HG03175 (cell line): ENCODE measurements at regions not wholly inside any gene's neighbourhood (a gene's known extent, or its start where the extent isn't known, plus 50 kb on each side); places are given as distances from the start of the nearest gene placed in this dataset.
"Not testable (repeated sequence)": the region's sequence is repeated elsewhere in the genome, so short reads cannot be mapped to it uniquely, and the experiment has no call there.

Experiments used
- ATAC-seq: cut with Tn5 transposase; IDR thresholded peaks from one replicate; pipeline ENCODE4 v1.9.1; 2021; ENCODE audit warnings: mild to moderate bottlenecking, moderate library complexity; ENCODE audit not compliant: unreplicated experiment

GRCh38 chrX:39425124-39425806 is 624.0 kb downstream of the MID1IP1 start:
- ATAC-seq: no peak

DNA sequence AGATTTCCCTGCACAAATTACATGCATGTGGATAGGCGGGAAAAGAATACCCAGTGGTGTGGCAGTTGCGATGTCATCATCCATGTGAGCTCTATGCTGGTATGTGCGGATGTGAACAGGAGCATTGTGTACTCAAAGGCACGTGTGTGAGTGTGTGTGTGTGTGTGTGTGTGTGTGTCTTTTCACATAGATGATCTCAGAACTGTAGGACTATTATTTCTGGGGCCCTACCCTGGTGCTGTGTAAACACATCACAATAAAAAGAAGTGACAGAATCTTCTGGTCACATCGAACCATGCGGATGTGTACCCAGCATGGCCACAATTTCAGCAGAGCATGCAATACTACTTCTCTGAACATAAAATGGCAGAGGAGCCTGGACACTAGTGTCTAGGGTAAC is 624.8 kb downstream of the MID1IP1 start:
- no peak for ATAC-seq

DNA sequence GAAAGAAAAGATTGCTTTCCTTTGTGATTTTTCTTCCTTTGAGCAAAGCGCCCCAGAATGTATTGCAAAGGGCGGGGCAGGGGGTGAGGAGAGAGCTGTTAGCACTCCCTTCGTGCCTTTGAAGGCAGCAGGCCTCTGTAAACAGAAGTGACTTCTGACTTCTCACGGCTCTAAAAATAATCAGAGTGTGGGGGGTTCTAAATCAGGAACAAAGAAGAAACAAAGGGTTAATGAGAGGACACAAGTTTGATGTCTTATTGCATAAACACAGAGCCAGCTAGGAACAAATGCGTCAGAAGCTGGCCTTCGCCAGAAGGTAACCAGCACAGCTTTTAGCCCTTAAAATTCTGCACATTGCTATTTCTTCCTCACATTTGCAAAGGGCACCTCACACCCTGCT is 626.2 kb downstream of the MID1IP1 start:
- no peak for ATAC-seq

GRCh38 chrX:39427906-39428305 is 626.6 kb downstream of the MID1IP1 start:
- no peak for ATAC-seq

- ATAC-seq: no peak
Observed at GRCh38 chrX:39430551-39430950, 629.3 kb downstream of the MID1IP1 start.

GRCh38 chrX:39431893-39432292 is 630.6 kb downstream of the MID1IP1 start:
- ATAC-seq: no peak

GRCh38 chrX:39434671-39435070 is 633.4 kb downstream of the MID1IP1 start:
- ATAC-seq: not testable (repeated sequence)

- not testable (repeated sequence) for ATAC-seq
Observed at GRCh38 chrX:39436538-39436937, 635.3 kb downstream of the MID1IP1 start.

DNA sequence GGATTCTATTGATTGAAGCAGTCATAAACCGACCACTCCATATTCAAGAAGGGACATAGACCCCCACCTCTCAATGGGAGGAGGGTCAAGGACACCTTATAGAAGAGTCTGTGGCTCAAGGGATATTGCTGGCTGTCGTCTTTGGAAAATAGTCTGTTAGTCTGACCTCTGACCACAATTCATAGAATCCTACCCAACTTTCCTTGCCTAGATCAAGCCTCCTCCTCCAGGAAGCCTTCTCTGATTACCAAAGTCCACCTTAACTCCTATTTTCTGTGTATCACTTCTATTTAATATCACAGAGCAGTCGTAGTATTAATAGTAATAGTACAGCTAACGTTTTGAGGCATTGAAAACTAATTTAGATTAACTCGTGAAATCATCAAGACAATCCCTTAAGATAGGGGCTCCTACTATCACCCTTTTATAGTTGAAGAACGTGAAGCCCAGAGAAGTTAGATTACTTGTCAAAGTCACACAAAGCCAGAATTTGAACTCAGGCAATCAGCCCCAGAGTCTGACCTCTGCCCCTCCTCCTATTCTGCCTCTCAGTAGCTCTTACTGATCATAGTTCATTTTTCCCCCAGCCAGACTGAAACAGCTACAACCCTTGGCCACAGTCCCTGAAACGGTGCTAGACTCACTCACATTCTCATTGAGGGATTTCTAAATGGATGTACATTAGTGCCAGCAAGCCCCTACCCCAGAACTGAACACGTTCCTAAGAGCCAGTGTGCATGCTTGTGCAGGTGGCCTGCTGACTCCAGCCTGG is 636.6 kb downstream of the MID1IP1 start:
- no peak for ATAC-seq

- no peak for ATAC-seq
Observed at GRCh38 chrX:39438603-39439602, 637.6 kb downstream of the MID1IP1 start.

DNA sequence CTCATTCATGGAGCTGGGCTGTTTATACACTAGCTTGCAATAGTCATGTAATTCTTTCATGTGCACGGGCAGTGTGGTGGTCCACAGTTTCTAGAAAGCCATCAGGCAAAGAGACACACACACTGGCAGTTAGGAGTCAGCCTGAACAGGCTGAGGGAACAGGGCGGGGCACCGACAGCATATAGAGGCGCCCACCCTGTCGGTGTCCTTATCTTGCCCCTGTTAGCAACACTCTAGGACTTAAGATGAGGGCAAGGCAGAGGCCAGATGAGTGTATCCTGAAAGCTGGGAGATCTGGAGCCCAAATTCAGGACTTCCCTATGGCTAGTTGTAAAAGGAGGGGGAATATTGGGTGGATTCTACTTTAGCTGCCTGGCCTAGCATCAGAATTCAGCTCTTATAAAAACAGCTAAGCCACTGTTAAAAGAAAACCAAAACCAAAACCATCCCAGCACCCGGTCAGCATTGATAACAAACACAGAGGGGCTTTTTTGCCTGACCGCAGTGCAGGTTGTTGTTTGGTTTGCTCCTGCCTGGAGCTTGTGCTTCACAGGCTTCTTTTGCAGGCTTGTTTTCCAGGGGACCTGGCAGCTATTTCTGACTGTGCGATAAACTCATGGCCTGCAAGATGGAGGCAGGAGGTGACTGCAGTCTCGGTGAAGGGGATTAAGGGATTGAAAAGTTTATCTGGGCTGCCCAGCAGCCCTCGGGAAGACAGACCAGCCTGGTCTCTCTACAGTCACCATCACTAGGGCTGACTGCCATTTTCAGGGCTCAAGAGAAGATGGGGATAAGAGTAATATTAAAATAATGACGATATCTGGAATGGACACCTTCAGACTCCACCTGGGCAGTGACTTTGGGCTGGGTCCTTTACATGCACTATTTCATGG is 638.9 kb downstream of the MID1IP1 start:
- ATAC-seq: peak; percentile 73

GRCh38 chrX:39440799-39441284 is 639.6 kb downstream of the MID1IP1 start:
- ATAC-seq: no peak

GRCh38 chrX:39442332-39442731 is 641.1 kb downstream of the MID1IP1 start:
- ATAC-seq: peak; percentile 52

GRCh38 chrX:39443240-39443639 is 642.0 kb downstream of the MID1IP1 start:
- no peak for ATAC-seq

DNA sequence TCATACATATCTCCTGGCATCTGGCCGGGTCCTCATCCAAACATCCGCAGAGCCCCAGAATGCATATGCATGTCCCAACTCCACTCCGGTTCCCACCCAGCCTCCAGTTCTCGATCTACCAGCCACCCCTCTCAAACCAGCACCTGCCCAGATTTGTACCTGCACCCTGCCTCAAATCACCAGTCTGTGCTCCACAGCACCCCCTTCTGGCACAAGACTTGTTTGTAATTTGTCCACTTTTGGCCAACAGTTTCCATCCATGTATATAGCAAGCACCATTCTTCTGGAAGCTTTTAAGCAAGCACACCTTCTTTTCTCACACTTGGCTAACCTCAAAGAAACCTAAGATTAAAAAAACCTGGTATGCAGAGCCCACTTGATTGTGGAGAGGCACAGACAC is 644.1 kb downstream of the MID1IP1 start:
- no peak for ATAC-seq

GRCh38 chrX:39449352-39449751 is 648.1 kb downstream of the MID1IP1 start:
- ATAC-seq: no peak

DNA sequence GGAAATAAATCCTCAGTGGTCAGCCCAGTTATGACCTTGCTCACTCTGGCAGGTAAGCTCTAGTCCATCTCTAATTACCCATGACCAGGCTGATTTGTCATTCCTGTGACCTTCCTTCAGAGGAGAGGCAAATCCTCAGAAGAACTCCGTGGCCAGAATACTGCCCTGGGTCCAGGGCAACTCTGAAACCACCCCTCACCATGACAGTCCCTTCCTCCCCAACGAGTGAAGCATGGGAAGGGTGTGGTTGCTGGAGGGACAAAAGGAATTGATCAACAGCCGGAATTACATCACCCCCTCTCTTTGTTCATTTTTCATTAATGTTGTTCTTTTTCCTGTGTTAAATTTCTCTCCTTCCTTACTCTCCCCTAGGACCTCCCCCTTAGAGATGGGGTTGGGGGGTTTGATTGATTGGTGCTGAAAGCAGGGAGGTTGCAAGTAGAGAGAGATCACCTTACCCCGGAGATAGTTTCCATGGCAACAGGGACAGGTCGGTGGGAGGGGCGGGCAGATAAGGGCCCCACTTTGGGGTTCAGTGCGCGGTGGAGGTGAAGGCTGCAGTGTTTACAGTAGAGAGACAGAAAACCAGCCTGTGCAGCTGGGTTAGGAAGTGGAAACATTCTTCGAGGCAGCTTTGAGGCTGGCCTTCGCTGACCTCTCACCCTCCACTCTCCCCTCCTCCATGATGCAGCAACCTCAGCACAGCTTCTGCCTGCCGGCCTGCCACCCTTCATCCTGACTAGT is 647.4 kb downstream of the BCOR start:
- ATAC-seq: no peak

GRCh38 chrX:39451046-39451445 is 646.7 kb downstream of the BCOR start:
- no peak for ATAC-seq

DNA sequence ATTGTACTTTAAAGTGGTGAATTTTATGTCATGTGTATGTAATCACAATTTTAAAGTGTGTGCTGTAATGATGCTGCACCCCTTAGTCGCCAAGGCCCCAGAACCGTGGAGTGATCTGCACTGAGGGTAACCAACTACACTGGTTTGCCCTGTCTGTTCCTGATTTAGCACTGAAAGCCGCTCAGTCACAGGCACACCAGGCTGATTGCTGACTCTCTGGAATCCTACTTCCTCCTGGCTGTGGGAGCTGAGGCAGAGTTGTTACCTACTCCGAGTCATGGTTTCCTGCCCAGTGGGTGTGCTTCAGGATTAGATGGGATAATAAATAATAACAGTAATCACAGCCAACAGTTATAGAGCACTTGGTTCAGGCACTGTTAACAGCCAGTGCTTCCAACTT is 645.4 kb downstream of the BCOR start:
- no peak for ATAC-seq
